H1 (cell line): ENCODE measurements at regions not wholly inside any gene's neighbourhood (a gene's known extent, or its start where the extent isn't known, plus 50 kb on each side); places are given as distances from the start of the nearest gene placed in this dataset.

Source experiments
- ATF3 ChIP-seq: IDR thresholded peaks from 2 replicates; pipeline ENCODE4 v1.6.1; 2011; ENCODE audit warnings: low read depth, mild to moderate bottlenecking, low read length; ENCODE audit not compliant: insufficient read depth
- CHD1 ChIP-seq: IDR thresholded peaks from 2 replicates; pipeline ENCODE4 v1.6.1; 2012; ENCODE audit warnings: low read depth, low read length, improper control_type of control experiment
- FOSL1 ChIP-seq: IDR thresholded peaks from 2 replicates; pipeline ENCODE4 v1.6.1; 2011; ENCODE audit warnings: mild to moderate bottlenecking, low read depth, low read length, moderate library complexity; ENCODE audit not compliant: insufficient read depth
- GTF2F1 ChIP-seq: IDR thresholded peaks from 2 replicates; pipeline ENCODE4 v1.6.1; 2012; ENCODE audit warnings: low read depth, low read length, improper control_type of control experiment, borderline replicate concordance

GRCh38 chr2:212811921-212812320 is 273.3 kb upstream of the ERBB4 start (continued):
- TF ChIP-seq ATF3: no peak
- TF ChIP-seq FOSL1: no peak
- no peak for TF ChIP-seq GTF2F1
- TF ChIP-seq CHD1: no peak
